GM23338 (cell line): ENCODE measurements at regions not wholly inside any gene's neighbourhood (a gene's known extent, or its start where the extent isn't known, plus 50 kb on each side); places are given as distances from the start of the nearest gene placed in this dataset.
A peak's percentile ranks its signal among the peaks of the same experiment; 100 is the strongest.
"Not testable (repeated sequence)": the region's sequence is repeated elsewhere in the genome, so short reads cannot be mapped to it uniquely, and the experiment has no call there.

ENCODE experiments used
- ATAC-seq: fragments of 200-7000 bp; cut with Tn5 transposase; 3 replicates; pipeline ENCODE4 v1.9.1; 2020
- DNase-seq: peaks from one replicate; pipeline ENCODE4 v3.0.0-alpha.2; 2015; ENCODE audit warnings: low spot score
- H2AFZ ChIP-seq: fragments of 200-600 bp; sonication (generic); 2 replicates; pipeline ENCODE4 v1.8.0; 2016; ENCODE audit warnings: antibody characterized with exemption, mild to moderate bottlenecking, moderate library complexity
- H3F3A ChIP-seq: fragments of 200-600 bp; sonication (generic); replicated peaks from 2 replicates; pipeline ENCODE4 v1.8.0; 2017; ENCODE audit warnings: antibody characterized with exemption, mixed run types, low read depth
- H3K27ac ChIP-seq: fragments of 200-600 bp; sonication (generic); 2 replicates; pipeline ENCODE4 v1.6.1; 2016; ENCODE audit warnings: low read depth
- H3K27me3 ChIP-seq: fragments of 200-600 bp; sonication (generic); 2 replicates; pipeline ENCODE4 v1.8.0; 2016; ENCODE audit warnings: mild to moderate bottlenecking, mixed run types, moderate library complexity; ENCODE audit not compliant: insufficient read depth
- H3K36me3 ChIP-seq: fragments of 200-600 bp; sonication (generic); 2 replicates; pipeline ENCODE4 v1.8.0; 2016; ENCODE audit warnings: mild to moderate bottlenecking; ENCODE audit not compliant: insufficient read depth
- H3K4me1 ChIP-seq: fragments of 200-600 bp; sonication (generic); 2 replicates; pipeline ENCODE4 v1.8.0; 2016; ENCODE audit warnings: mild to moderate bottlenecking, moderate library complexity; ENCODE audit not compliant: insufficient read depth
- H3K4me2 ChIP-seq: fragments of 200-600 bp; sonication (generic); 2 replicates; pipeline ENCODE4 v1.7.1; 2017; ENCODE audit warnings: mixed run types
- H3K4me3 ChIP-seq: fragments of 200-600 bp; sonication (generic); 2 replicates; pipeline ENCODE4 v1.6.1; 2016; ENCODE audit warnings: mixed run types
- H3K79me2 ChIP-seq: fragments of 200-600 bp; sonication (generic); replicated peaks from 2 replicates; pipeline ENCODE4 v1.8.0; 2017; ENCODE audit warnings: mild to moderate bottlenecking; ENCODE audit not compliant: insufficient read depth
- H3K9me2 ChIP-seq: fragments of 200-600 bp; sonication (generic); 2 replicates; pipeline ENCODE4 v1.8.0; 2017; ENCODE audit not compliant: insufficient read depth
- H4K20me1 ChIP-seq: fragments of 200-600 bp; sonication (generic); replicated peaks from 2 replicates; pipeline ENCODE4 v1.8.0; 2017; ENCODE audit warnings: mild to moderate bottlenecking; ENCODE audit not compliant: insufficient read depth
- H3K27ac Mint-ChIP-seq: 2 replicates; pipeline ENCODE4 v1.8.0; 2020; ENCODE audit warnings: inconsistent platforms, mild to moderate bottlenecking, moderate library complexity, mixed read lengths
- H3K27me3 Mint-ChIP-seq: 3 replicates; pipeline ENCODE4 v1.8.0; 2022; ENCODE audit warnings: low read depth, mild to moderate bottlenecking, moderate library complexity, mixed read lengths, inconsistent platforms; ENCODE audit not compliant: insufficient read depth, poor library complexity
- H3K36me3 Mint-ChIP-seq: 3 replicates; pipeline ENCODE4 v1.8.0; 2021; ENCODE audit warnings: low read depth, mild to moderate bottlenecking, inconsistent platforms, moderate library complexity, mixed read lengths
- H3K4me1 Mint-ChIP-seq: 3 replicates; pipeline ENCODE4 v1.8.0; 2020; ENCODE audit warnings: mild to moderate bottlenecking, inconsistent platforms, mixed read lengths
- H3K4me3 Mint-ChIP-seq: 3 replicates; pipeline ENCODE4 v1.8.0; 2021; ENCODE audit warnings: moderate library complexity, mild to moderate bottlenecking, inconsistent platforms, mixed read lengths
- H3K9me3 Mint-ChIP-seq: 3 replicates; pipeline ENCODE4 v1.8.0; 2020; ENCODE audit warnings: moderate library complexity, mild to moderate bottlenecking, inconsistent platforms, mixed read lengths
- CREB1 ChIP-seq: fragments of 250-450 bp; sonication (Bioruptor Pico); IDR thresholded peaks from 2 replicates; pipeline ENCODE4 v1.5.0; 2020; ENCODE audit warnings: low read depth, mild to moderate bottlenecking, moderate library complexity
- EZH2 ChIP-seq: fragments of 200-600 bp; sonication (generic); IDR thresholded peaks from one replicate; pipeline ENCODE4 v1.8.0; 2017; ENCODE audit warnings: antibody characterized with exemption, mild to moderate bottlenecking, low read depth; ENCODE audit not compliant: unreplicated experiment
- EZH2phosphoT487 ChIP-seq: fragments of 200-600 bp; sonication (generic); IDR thresholded peaks from one replicate; pipeline ENCODE4 v1.8.1; 2018; ENCODE audit warnings: antibody characterized with exemption; ENCODE audit not compliant: unreplicated experiment
- NANOG ChIP-seq: IDR thresholded peaks from 2 replicates; pipeline ENCODE4 v1.6.1; 2016; ENCODE audit warnings: antibody characterized with exemption, borderline replicate concordance
- POLR2AphosphoS5 ChIP-seq: IDR thresholded peaks from 2 replicates; pipeline ENCODE4 v1.6.1; 2016; ENCODE audit warnings: antibody characterized with exemption, low read depth
- REST ChIP-seq: IDR thresholded peaks from one replicate; pipeline ENCODE4 v1.6.1; 2018; ENCODE audit warnings: antibody characterized with exemption; ENCODE audit not compliant: unreplicated experiment
- ZNF114 ChIP-seq: fragments of 250-450 bp; sonication (Bioruptor Pico); IDR thresholded peaks from 2 replicates; pipeline ENCODE4 v1.5.0; 2020; ENCODE audit warnings: mild to moderate bottlenecking, moderate library complexity
- ZNF331 ChIP-seq: fragments of 250-450 bp; sonication (Bioruptor Pico); IDR thresholded peaks from 2 replicates; pipeline ENCODE4 v1.5.0; 2020; ENCODE audit warnings: low read depth, mild to moderate bottlenecking, moderate library complexity
- TF ChIP-seq, protein P1 (sequence below): fragments of 250-450 bp; sonication (Bioruptor Pico); IDR thresholded peaks from 2 replicates; pipeline ENCODE4 v1.5.0; 2020; ENCODE audit warnings: mild to moderate bottlenecking, moderate library complexity
- TF ChIP-seq, protein P2 (sequence below), 2 experiments: fragments of 200-600 bp in 1 of 2; sonication (generic) in 1 of 2; conservative IDR thresholded peaks; 2 replicates each; pipeline versions ENCODE4 v1.5.1 to v1.6.1; 2016 to 2017; ENCODE audit warnings: antibody characterized with exemption in 2 of 2, low read depth in 2 of 2, mild to moderate bottlenecking in 2 of 2, moderate library complexity in 1 of 2

DNA sequence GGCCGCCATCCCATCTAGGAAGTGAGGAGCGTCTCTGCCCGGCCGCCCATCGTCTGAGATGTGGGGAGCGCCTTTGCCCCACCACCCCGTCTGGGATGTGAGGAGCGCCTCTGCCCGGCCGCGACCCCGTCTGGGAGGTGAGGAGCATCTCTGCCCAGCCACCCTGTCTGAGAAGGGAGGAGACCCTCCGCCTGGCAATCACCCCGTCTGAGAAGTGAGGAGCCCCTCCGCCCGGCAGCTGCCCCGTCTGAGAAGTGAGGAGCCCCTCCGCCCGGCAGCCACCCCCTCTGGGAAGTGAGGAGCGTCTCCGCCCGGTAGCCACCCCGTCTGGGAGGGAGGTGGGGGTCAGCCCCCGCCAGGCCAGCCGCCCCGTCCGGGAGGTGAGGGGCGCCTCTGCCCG, 194.2 kb upstream of the FBXL4 start:
- H3K27ac ChIP-seq, H3K27ac Mint-ChIP-seq, H3K4me3 Mint-ChIP-seq, H3K79me2 ChIP-seq, H3K36me3 ChIP-seq, H3K36me3 Mint-ChIP-seq, H3K4me1 ChIP-seq, H3F3A ChIP-seq, H3K9me2 ChIP-seq, H3K4me2 ChIP-seq, DNase-seq, H3K27me3 Mint-ChIP-seq, H2AFZ ChIP-seq, H3K4me1 Mint-ChIP-seq, H3K27me3 ChIP-seq, H4K20me1 ChIP-seq, ATAC-seq, H3K4me3 ChIP-seq: not testable (repeated sequence)
- peaks cover 15% of the 10 kb centered on the region; the same call in 2 of the 3 replicates for H3K9me3 Mint-ChIP-seq

GRCh38 chr6:99138445-99138844, 190.7 kb upstream of the FBXL4 start:
- no peak overlapping the region for H3K4me2 ChIP-seq
- no peaks in the 10 kb centered on the region for H3K27me3 ChIP-seq
- ATAC-seq = no peak
- no peak overlapping the region for H3K4me3 ChIP-seq
- Mint-ChIP-seq H3K4me1 (peaks cover 17% of the 10 kb centered on the region), H3K27ac (no peak overlapping the region), H3K36me3 (peaks cover 4% of the 10 kb centered on the region; the same call in 2 of the 3 replicates), H3K4me3 (no peak overlapping the region), H3K27me3 (no peaks in the 10 kb centered on the region), H3K9me3 (peaks cover 15% of the 10 kb centered on the region; the same call in 2 of the 3 replicates)
- no peaks in the 10 kb centered on the region for H3K9me2 ChIP-seq
- H3K79me2 ChIP-seq = no peaks in the 10 kb centered on the region
- H3K27ac ChIP-seq = no peak overlapping the region
- H2AFZ ChIP-seq = 0 out of 2 replicates have a peak overlapping the region, but pooled peaks have one; percentile 63
- peaks cover 6% of the 10 kb centered on the region for H3K4me1 ChIP-seq
- DNase-seq = no peak
- no peaks in the 10 kb centered on the region for H3F3A ChIP-seq
- H3K36me3 ChIP-seq = no peaks in the 10 kb centered on the region
- no peaks in the 10 kb centered on the region for H4K20me1 ChIP-seq
- TF ChIP-seq, protein P1, sequence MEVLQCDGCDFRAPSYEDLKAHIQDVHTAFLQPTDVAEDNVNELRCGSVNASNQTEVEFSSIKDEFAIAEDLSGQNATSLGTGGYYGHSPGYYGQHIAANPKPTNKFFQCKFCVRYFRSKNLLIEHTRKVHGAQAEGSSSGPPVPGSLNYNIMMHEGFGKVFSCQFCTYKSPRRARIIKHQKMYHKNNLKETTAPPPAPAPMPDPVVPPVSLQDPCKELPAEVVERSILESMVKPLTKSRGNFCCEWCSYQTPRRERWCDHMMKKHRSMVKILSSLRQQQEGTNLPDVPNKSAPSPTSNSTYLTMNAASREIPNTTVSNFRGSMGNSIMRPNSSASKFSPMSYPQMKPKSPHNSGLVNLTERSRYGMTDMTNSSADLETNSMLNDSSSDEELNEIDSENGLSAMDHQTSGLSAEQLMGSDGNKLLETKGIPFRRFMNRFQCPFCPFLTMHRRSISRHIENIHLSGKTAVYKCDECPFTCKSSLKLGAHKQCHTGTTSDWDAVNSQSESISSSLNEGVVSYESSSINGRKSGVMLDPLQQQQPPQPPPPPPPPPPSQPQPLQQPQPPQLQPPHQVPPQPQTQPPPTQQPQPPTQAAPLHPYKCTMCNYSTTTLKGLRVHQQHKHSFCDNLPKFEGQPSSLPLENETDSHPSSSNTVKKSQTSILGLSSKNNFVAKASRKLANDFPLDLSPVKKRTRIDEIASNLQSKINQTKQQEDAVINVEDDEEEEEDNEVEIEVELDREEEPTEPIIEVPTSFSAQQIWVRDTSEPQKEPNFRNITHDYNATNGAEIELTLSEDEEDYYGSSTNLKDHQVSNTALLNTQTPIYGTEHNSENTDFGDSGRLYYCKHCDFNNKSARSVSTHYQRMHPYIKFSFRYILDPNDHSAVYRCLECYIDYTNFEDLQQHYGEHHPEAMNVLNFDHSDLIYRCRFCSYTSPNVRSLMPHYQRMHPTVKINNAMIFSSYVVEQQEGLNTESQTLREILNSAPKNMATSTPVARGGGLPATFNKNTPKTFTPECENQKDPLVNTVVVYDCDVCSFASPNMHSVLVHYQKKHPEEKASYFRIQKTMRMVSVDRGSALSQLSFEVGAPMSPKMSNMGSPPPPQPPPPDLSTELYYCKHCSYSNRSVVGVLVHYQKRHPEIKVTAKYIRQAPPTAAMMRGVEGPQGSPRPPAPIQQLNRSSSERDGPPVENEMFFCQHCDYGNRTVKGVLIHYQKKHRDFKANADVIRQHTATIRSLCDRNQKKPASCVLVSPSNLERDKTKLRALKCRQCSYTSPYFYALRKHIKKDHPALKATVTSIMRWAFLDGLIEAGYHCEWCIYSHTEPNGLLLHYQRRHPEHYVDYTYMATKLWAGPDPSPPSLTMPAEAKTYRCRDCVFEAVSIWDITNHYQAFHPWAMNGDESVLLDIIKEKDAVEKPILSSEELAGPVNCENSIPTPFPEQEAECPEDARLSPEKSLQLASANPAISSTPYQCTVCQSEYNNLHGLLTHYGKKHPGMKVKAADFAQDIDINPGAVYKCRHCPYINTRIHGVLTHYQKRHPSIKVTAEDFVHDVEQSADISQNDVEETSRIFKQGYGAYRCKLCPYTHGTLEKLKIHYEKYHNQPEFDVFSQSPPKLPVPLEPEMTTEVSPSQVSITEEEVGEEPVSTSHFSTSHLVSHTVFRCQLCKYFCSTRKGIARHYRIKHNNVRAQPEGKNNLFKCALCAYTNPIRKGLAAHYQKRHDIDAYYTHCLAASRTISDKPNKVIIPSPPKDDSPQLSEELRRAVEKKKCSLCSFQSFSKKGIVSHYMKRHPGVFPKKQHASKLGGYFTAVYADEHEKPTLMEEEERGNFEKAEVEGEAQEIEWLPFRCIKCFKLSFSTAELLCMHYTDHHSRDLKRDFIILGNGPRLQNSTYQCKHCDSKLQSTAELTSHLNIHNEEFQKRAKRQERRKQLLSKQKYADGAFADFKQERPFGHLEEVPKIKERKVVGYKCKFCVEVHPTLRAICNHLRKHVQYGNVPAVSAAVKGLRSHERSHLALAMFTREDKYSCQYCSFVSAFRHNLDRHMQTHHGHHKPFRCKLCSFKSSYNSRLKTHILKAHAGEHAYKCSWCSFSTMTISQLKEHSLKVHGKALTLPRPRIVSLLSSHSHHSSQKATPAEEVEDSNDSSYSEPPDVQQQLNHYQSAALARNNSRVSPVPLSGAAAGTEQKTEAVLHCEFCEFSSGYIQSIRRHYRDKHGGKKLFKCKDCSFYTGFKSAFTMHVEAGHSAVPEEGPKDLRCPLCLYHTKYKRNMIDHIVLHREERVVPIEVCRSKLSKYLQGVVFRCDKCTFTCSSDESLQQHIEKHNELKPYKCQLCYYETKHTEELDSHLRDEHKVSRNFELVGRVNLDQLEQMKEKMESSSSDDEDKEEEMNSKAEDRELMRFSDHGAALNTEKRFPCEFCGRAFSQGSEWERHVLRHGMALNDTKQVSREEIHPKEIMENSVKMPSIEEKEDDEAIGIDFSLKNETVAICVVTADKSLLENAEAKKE (CRISPR knock-in tag) = no peak
- TF ChIP-seq, protein P2, sequence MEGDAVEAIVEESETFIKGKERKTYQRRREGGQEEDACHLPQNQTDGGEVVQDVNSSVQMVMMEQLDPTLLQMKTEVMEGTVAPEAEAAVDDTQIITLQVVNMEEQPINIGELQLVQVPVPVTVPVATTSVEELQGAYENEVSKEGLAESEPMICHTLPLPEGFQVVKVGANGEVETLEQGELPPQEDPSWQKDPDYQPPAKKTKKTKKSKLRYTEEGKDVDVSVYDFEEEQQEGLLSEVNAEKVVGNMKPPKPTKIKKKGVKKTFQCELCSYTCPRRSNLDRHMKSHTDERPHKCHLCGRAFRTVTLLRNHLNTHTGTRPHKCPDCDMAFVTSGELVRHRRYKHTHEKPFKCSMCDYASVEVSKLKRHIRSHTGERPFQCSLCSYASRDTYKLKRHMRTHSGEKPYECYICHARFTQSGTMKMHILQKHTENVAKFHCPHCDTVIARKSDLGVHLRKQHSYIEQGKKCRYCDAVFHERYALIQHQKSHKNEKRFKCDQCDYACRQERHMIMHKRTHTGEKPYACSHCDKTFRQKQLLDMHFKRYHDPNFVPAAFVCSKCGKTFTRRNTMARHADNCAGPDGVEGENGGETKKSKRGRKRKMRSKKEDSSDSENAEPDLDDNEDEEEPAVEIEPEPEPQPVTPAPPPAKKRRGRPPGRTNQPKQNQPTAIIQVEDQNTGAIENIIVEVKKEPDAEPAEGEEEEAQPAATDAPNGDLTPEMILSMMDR (conservative IDR thresholded peaks at IDR 0.05; ENCODE audit: low read depth in 2 of 2) = no peak
- TF ChIP-seq EZH2 (no peak), REST (no peak), ZNF331 (CRISPR knock-in tag) (no peak), POLR2AphosphoS5 (no peak), ZNF114 (CRISPR knock-in tag) (no peak), CREB1 (CRISPR knock-in tag) (no peak), EZH2phosphoT487 (no peak), NANOG (no peak)
